ENCODE measurements at regions not wholly inside any gene's neighbourhood (a gene's known extent, or its start where the extent isn't known, plus 50 kb on each side); places are given as distances from the start of the nearest gene placed in this dataset.
A peak's percentile ranks its signal among the peaks of the same experiment; 100 is the strongest.

DNA sequence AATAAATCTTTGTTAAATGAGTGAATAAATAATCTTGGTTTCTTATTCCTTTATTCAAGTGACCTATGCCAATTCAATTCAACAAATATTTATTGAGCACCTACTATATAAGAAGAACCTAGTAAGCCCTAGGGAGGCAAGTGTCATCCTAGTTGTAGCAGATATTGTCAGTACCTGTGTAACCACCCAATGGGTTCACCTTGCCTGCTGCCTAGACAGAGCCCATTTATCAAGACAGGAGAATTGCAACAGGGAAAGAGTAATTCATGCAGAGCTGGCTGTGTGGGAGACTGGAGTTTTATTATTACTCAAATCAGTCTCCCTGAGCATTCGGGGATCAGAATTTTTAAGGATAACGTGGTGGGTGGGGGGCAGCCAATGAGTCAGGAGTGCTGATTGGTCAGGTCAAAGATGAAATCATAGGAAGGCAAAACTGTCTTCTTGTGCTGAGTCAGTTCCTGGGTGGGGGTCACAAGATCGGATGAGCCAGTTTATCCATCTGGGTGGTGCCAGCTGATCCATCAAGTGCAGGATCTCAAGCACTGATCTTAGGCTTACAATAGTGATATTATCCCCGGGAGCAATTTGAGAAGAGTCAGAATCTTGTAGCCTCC lies 53.8 kb upstream of the KCNA3 start:
- H3K36me3 Mint-ChIP-seq (ENCODE audit: low read depth): no peaks in the 10 kb centered on the region
- no peaks in the 10 kb centered on the region for H3K9me3 Mint-ChIP-seq
- H3K4me3 Mint-ChIP-seq: no peak overlapping the region
- intact Hi-C loops (cut with micrococcal nuclease): loop anchor here (5.0 kb wide), 1 partner anchor 41 kb away; no protein-coding TSS in a partner anchor
- no peak overlapping the region for H3K27ac Mint-ChIP-seq
- DNase-seq: peak; percentile 8
- CTCF ChIA-PET: interaction anchor here (1.1 to 3.8 kb wide), 3 partner anchors 9 to 37 kb away, joined by 3 to 12 read pairs (median 3); no protein-coding TSS in a partner anchor
- H3K4me1 Mint-ChIP-seq (ENCODE audit: low read depth): peaks cover 31% of the 10 kb centered on the region
- H3K27me3 Mint-ChIP-seq (ENCODE audit: low read depth): no peaks in the 10 kb centered on the region

DNA sequence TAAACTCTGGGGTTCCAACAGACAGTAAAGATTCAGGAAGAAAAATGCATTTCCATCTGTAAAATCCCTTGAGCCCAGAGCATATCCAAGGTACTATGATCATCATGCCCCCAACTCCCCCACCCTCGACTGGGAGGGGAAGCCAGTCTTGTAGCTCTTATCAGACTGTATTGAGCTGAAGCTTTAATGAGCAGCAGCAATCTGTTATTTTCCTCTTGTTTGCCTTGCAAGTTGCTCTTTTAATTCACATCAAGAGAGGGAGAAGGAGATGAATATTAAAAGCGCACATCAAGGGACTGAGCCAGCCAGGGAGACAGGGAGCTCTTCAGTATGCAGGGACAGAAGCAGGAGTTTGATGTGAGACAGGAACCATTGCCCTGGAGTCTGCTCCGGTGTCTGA lies 52.5 kb upstream of the KCNA3 start:
- Mint-ChIP-seq H3K27ac (peak overlapping the region; percentile 22), H3K4me3 (no peak overlapping the region), H3K4me1 (ENCODE audit: low read depth) (peaks cover 31% of the 10 kb centered on the region), H3K9me3 (no peaks in the 10 kb centered on the region), H3K27me3 (ENCODE audit: low read depth) (no peaks in the 10 kb centered on the region), H3K36me3 (ENCODE audit: low read depth) (no peaks in the 10 kb centered on the region)
- CTCF ChIA-PET: interaction anchor here (0.6 to 1.7 kb wide), 5 partner anchors 38 to 447 kb away, joined by 3 to 11 read pairs (median 3); no protein-coding TSS in a partner anchor
- intact Hi-C loops (cut with micrococcal nuclease): loop anchor here (2.0 to 5.0 kb wide), 2 partner anchors 16 to 40 kb away; no protein-coding TSS in a partner anchor
- no peak for DNase-seq

DNA sequence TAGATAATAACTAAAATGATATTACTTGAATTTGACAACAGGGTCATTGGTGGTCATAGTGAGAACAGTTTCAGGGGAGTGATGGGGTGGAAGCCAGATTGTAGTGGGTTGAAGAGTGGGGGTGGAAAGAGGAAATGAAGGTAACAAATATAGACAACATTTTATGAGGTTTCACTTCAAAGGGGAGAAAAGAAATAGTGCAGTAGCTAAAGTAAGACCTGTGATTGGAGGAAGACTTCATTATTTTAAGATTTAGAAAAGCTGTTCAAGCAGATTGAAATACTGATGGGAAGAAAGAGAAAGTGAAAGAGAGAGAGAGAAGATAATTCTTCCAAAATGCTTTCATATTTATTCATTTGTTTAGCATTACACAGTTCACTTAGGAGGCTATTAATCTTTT lies 52.0 kb upstream of the KCNA3 start:
- Mint-ChIP-seq H3K27me3 (ENCODE audit: low read depth) (no peaks in the 10 kb centered on the region), H3K4me3 (no peak overlapping the region), H3K4me1 (ENCODE audit: low read depth) (peaks cover 31% of the 10 kb centered on the region), H3K27ac (peak overlapping the region; percentile 22), H3K36me3 (ENCODE audit: low read depth) (no peaks in the 10 kb centered on the region), H3K9me3 (no peaks in the 10 kb centered on the region)
- intact Hi-C loops (cut with micrococcal nuclease): loop anchor here (2.0 to 5.0 kb wide), 2 partner anchors 16 to 39 kb away; no protein-coding TSS in a partner anchor
- CTCF ChIA-PET: interaction anchor here (0.6 to 1.7 kb wide), 6 partner anchors 39 to 446 kb away, joined by 3 to 11 read pairs (median 3); no protein-coding TSS in a partner anchor
- no peak for DNase-seq
